HUES6 (cell line): ENCODE measurements at regions not wholly inside any gene's neighbourhood (a gene's known extent, or its start where the extent isn't known, plus 50 kb on each side); places are given as distances from the start of the nearest gene placed in this dataset.
"Not testable (repeated sequence)": the region's sequence is repeated elsewhere in the genome, so short reads cannot be mapped to it uniquely, and the experiment has no call there.

Experiments used
- H3K27ac ChIP-seq: 2 replicates; pipeline ENCODE4 v1.7.0; 2013; ENCODE audit warnings: low read depth, mild to moderate bottlenecking, low read length, inconsistent platforms
- H3K27me3 ChIP-seq: 2 replicates; pipeline ENCODE4 v1.6.1; 2013; ENCODE audit warnings: low read length; ENCODE audit not compliant: control insufficient read depth, insufficient read depth
- H3K36me3 ChIP-seq: 2 replicates; pipeline ENCODE4 v1.6.1; 2013; ENCODE audit warnings: low read length; ENCODE audit not compliant: control insufficient read depth, insufficient read depth
- H3K4me1 ChIP-seq: 2 replicates; pipeline ENCODE4 v1.6.1; 2013; ENCODE audit warnings: low read length; ENCODE audit not compliant: control insufficient read depth, insufficient read depth
- H3K4me3 ChIP-seq: 2 replicates; pipeline ENCODE4 v1.5.1; 2013; ENCODE audit warnings: low read depth, low read length
- H3K9ac ChIP-seq: one replicate; pipeline ENCODE4 v1.6.1; 2013; ENCODE audit warnings: mild to moderate bottlenecking, low read length
- H3K9me3 ChIP-seq: 2 replicates; pipeline ENCODE4 v1.6.1; 2013; ENCODE audit warnings: low read depth, low read length; ENCODE audit not compliant: control insufficient read depth, insufficient read depth

DNA sequence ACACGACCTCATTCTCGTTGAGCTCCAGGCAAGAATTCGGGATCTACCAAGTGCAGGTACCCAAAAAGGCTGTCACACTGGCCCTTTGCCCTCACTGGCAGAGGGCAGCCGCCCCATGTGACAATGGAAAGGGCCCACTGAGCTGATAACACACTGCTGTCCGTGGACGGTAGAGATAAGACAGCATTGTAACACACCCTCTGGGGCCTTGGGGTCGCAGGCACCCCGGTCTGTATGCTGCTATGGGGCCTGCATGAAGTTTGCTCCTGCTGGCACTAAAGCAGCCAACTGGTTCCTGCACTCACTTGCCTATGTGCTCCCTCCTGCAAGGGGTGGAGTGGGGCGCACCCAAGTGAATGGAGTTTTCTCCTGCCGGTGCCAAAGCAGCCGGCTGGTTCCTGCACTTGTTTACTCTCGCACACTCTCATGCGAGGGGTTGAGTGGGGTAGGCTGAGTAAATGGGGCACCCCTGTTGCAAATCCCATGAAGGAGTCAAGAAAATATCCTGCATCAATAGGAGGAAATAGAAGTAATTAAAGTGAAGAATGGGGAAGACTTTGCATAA is 477.9 kb downstream of the ATP23 start:
- Histone ChIP-seq H3K4me1 (peaks cover 28% of the 10 kb centered on the region), H3K27me3 (no peaks in the 10 kb centered on the region), H3K4me3 (no peak overlapping the region), H3K36me3 (no peaks in the 10 kb centered on the region), H3K9ac (no peak overlapping the region), H3K9me3 (peaks cover 15% of the 10 kb centered on the region; the same call in 1 of the 2 replicates), H3K27ac (no peak overlapping the region)

DNA sequence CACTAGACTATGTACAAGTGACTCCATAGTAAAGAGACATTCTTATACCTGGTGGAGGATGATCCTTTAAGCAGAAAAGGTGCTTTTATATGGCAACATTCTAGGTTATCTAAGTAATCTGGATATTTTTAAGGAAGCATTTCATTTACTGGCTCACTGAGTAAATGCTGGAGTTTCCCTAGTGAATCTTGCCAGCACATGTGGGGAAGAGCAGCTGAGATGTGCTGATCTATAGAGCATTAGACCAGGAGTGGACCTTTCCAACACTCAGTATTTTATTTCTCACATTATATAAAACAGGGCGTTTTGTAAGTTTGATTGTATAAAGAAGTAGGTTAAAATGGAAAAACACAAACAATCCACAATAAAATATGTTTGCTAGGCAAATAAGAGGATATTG is 478.5 kb downstream of the ATP23 start:
- H3K27ac ChIP-seq: no peak overlapping the region
- no peaks in the 10 kb centered on the region for H3K27me3 ChIP-seq
- no peak overlapping the region for H3K4me3 ChIP-seq
- no peak overlapping the region for H3K9ac ChIP-seq
- H3K9me3 ChIP-seq: peaks cover 15% of the 10 kb centered on the region; the same call in 1 of the 2 replicates
- no peaks in the 10 kb centered on the region for H3K36me3 ChIP-seq
- peaks cover 30% of the 10 kb centered on the region for H3K4me1 ChIP-seq

DNA sequence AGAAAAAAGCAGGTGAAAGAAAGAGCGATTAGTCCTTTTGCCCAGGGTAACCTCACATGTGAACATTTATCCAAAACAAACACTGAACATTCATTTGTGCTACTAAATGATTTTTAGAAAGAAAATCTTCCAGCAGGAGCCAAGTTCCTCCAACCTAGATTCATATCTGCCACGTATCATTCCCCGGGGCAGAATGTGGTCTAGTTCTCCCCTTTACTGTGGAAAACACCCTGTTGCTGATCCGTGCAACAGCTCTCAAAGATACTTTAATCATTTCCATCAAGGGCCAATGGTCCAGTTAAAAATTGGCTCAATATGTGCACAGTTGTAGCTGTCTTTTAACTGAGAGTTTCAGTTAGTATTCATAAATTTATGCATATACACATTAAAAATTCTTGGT is 479.1 kb downstream of the ATP23 start:
- H3K4me1 ChIP-seq: peaks cover 32% of the 10 kb centered on the region
- H3K27ac ChIP-seq: no peak overlapping the region
- H3K4me3 ChIP-seq: no peak overlapping the region
- no peak overlapping the region for H3K9ac ChIP-seq
- H3K27me3 ChIP-seq: no peaks in the 10 kb centered on the region
- no peaks in the 10 kb centered on the region for H3K36me3 ChIP-seq
- peaks cover 15% of the 10 kb centered on the region; the same call in 1 of the 2 replicates for H3K9me3 ChIP-seq

DNA sequence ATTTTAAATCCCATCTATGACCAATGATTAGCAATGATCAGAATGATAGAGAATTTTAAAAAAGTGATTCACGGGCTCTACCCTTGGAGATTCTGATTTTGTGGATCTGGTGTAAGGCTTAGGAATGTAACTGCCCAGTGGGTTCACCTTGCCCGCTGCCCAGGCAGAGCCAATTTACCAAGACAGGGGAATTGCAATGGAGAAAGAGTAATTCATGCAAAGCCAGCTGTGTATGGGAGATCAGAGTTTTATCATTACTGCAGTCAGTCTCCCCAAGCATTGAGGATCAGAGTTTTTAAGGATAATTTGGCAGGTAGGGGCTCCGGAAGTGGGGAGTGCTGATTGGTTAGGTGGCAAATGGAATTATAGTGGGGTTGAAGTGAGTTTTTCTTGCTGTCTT is 480.6 kb downstream of the ATP23 start:
- Histone ChIP-seq H3K36me3 (no peaks in the 10 kb centered on the region), H3K9me3 (peaks cover 15% of the 10 kb centered on the region; the same call in 1 of the 2 replicates), H3K27ac (no peak overlapping the region), H3K27me3 (no peaks in the 10 kb centered on the region), H3K9ac (no peak overlapping the region), H3K4me1 (peaks cover 32% of the 10 kb centered on the region), H3K4me3 (no peak overlapping the region)

DNA sequence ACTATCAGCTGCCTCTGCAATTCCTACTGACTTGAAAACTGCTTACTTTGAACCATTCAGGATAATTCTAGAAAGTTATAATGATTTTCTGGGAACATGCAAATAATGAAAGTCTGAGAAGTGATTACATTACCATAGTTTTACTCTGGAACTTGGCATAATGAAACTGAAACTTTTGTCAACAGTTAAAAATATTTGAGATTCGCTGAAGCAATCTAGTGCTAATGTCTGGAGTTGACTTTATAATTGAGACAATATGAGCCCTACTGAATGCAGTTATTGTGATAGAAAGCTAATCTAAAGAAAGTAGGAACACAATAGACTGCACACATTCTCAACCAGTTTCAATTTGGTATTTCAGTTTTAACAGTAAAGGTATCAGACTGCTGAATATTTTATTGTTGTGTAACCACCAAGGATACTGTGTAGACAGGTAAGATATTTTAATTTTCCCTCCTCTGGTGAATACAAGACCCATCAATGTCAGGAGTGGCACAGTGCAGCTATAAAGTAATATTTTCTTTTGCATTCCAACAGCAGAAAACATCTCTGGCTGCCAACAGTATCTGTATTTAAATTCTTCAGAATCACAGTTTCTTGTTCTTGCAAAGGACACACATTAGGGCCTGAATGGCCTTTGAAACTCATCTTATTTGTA is 483.5 kb downstream of the ATP23 start:
- Histone ChIP-seq H3K27ac (peak overlapping the region; percentile 79), H3K27me3 (no peaks in the 10 kb centered on the region), H3K9me3 (peaks cover 18% of the 10 kb centered on the region; the same call in 1 of the 2 replicates), H3K4me1 (peaks cover 32% of the 10 kb centered on the region), H3K36me3 (no peaks in the 10 kb centered on the region), H3K4me3 (peak overlapping the region; percentile 8; the same call in 1 of the 2 replicates), H3K9ac (peak overlapping the region; percentile 67)

DNA sequence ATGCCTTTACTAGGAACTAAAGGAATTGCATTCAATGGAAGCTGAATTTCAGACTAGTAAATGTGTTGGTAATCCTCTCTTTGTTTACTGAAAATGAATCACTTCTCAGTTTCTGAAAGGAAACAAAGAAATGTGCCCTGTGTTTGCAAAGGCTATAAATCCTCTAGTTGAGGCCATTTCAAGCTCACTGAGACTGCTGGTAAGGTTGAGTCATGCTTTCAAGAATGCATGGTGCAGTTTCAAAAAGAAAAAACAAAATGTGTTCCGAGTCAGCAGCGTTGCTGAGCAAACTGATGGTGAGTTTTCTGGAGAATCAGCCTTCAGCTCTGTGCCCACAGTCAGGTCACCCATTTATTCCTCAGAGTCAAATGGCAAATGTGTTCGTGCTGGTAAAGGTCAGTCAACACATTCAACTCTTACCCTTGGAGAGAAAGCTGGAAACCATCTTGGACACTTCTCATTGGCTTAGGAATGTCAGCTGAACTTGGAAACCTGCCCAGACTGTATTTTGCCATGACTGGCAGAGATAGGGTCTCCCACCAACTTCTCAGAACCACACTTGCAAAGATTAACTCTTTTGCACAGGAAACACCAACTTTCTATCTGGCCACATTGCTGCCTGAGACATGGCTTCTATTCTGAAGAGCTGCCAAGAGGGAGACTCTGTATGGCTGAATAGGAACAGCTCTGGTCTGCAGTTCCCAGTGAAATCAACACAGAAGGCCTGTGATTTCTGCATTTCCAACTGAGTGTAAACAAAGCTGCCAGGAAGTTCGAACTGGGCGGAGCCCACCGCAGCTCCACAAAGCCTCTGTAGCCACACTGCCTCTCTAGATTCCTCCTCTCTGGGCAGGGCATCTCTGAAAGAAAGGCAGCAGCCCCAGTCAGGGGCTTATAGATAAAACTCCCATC is 484.4 kb downstream of the ATP23 start:
- H3K4me3 ChIP-seq: peak overlapping the region; percentile 8
- peak overlapping the region; percentile 67 for H3K9ac ChIP-seq
- peak overlapping the region; percentile 79 for H3K27ac ChIP-seq
- no peaks in the 10 kb centered on the region for H3K36me3 ChIP-seq
- peaks cover 18% of the 10 kb centered on the region; the same call in 1 of the 2 replicates for H3K9me3 ChIP-seq
- H3K27me3 ChIP-seq: no peaks in the 10 kb centered on the region
- peaks cover 32% of the 10 kb centered on the region for H3K4me1 ChIP-seq

DNA sequence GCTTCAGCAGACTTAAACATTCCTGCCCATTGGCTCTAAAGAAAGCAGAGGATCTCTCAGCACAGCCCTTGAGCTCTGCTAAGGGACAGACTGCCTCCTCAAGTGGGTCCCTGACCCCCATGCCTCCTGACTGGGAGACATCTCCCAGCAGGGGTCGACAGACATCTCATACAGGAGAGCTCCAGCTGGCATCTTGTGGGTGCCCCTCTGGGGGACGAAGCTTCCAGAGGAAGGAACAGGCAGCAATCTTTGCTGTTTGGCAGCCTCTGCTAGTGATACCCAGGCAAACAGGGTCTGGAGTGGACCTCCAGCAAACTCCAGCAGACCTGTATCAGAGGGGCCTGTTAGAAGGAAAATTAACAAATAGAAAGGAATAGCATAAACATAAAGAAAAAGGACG is 485.1 kb downstream of the ATP23 start:
- not testable (repeated sequence) for H3K36me3 ChIP-seq, H3K27me3 ChIP-seq, H3K9ac ChIP-seq, H3K4me3 ChIP-seq
- Histone ChIP-seq H3K9me3 (peaks cover 17% of the 10 kb centered on the region; the same call in 1 of the 2 replicates), H3K4me1 (peaks cover 32% of the 10 kb centered on the region), H3K27ac (peak overlapping the region; percentile 68; the same call in 1 of the 2 replicates)

DNA sequence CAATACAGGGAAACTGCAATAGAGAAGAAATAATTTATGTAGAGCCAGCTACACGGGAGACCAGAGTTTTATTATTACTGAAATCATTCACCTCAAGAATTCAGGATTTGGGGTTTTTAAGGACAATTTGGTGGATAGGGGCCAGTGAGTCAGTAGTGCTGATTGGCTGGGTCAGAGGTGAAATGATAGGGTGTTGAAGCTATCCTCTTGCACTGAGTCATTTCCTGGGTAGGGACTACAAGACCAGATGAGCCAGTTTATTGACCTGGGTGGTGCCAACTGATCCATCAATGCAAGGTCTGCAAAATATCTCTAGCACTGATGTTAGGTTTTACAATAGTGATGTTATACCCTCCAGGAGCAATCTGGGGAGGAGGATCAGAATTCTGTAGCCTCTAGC is 486.3 kb downstream of the LRIG3 start:
- H3K27ac ChIP-seq: no peak overlapping the region
- no peaks in the 10 kb centered on the region for H3K27me3 ChIP-seq
- H3K4me3 ChIP-seq: no peak overlapping the region
- H3K9me3 ChIP-seq: no peaks in the 10 kb centered on the region
- H3K9ac ChIP-seq: no peak overlapping the region
- H3K4me1 ChIP-seq: no peaks in the 10 kb centered on the region
- H3K36me3 ChIP-seq: no peaks in the 10 kb centered on the region

DNA sequence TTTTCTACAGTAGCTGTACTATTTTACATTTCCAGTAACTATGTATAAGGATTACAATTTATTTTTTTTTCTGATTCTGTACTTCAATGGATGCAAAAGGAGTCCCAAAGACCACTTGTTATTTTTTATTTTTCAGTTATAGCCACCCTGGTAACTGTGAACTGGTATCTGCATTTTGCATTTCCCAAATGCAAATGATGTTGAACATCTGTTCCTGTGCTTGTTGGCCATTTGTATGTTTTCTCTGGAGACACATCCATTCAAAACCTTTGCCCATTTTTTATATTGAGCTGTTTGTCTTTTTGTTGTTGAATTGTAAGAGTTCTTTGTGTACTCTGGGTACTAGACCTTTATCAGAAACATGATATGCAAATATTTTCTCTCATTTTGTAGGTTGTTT is 485.6 kb downstream of the LRIG3 start:
- Histone ChIP-seq H3K4me1 (no peaks in the 10 kb centered on the region), H3K27ac (no peak overlapping the region), H3K4me3 (no peak overlapping the region), H3K9me3 (no peaks in the 10 kb centered on the region), H3K9ac (no peak overlapping the region), H3K36me3 (no peaks in the 10 kb centered on the region), H3K27me3 (no peaks in the 10 kb centered on the region)

DNA sequence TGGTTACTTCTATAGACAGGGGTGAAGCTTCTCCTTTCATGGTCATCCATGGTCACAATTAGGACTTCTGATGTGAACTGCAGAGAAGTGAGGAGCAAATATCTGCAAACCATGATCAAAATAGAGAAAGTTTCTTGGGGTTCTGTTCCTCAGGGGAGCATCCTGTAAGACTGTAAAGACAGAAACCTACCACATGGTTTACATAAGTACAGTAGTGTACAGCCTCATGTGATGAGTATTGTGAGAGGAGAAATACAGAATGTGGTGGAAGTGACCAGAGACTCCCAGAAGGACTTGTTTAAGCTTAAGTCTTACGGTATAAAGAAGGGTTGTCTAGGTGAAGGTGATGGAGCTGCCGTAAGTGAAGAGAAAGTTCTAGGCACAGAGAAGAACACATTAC is 484.7 kb downstream of the LRIG3 start:
- H3K27ac ChIP-seq: no peak overlapping the region
- no peak overlapping the region for H3K9ac ChIP-seq
- no peaks in the 10 kb centered on the region for H3K27me3 ChIP-seq
- no peaks in the 10 kb centered on the region for H3K9me3 ChIP-seq
- H3K4me1 ChIP-seq: no peaks in the 10 kb centered on the region
- no peaks in the 10 kb centered on the region for H3K36me3 ChIP-seq
- no peak overlapping the region for H3K4me3 ChIP-seq

DNA sequence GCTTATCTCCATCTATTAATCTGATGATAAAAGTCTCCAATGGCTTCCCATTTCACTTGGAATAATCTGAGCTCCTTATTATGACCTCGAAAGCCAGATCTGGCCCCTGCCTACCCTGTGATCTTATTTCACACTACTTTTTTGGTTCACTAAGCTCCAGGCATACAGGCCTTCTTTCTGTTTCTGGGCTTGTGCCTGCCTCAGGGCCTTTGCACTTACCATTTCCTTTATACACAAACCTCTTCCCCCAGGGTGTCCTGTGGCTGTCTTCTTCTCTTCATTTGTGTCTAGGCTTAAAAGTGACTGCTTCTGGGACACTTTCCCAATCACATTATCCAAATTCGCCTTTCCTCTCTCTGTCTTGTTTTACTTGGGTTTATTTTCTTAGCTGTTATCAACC is 478.8 kb downstream of the LRIG3 start:
- no peaks in the 10 kb centered on the region for H3K27me3 ChIP-seq
- no peaks in the 10 kb centered on the region; the same call in 1 of the 2 replicates for H3K9me3 ChIP-seq
- no peaks in the 10 kb centered on the region for H3K36me3 ChIP-seq
- H3K4me1 ChIP-seq: no peaks in the 10 kb centered on the region
- H3K9ac ChIP-seq: no peak overlapping the region
- no peak overlapping the region for H3K27ac ChIP-seq
- no peak overlapping the region for H3K4me3 ChIP-seq
